A204.1 (cell line): ENCODE measurements at regions not wholly inside any gene's neighbourhood (a gene's known extent, or its start where the extent isn't known, plus 50 kb on each side); places are given as distances from the start of the nearest gene placed in this dataset.
"Not testable (repeated sequence)": the region's sequence is repeated elsewhere in the genome, so short reads cannot be mapped to it uniquely, and the experiment has no call there.

Source experiments
- FAIRE-seq: peaks from 2 replicates; lab custom pipeline; 2012; peaks lifted over from hg19 to GRCh38; lab: Jason Lieb, UNC

- no peak for FAIRE-seq
Measured at GRCh38 chr6:103017878-103018277, 1624.4 kb downstream of the GRIK2 start.

GRCh38 chr6:103011605-103012004 lies 1618.1 kb downstream of the GRIK2 start:
- no peak for FAIRE-seq

GRCh38 chr6:103002282-103002681 lies 1608.8 kb downstream of the GRIK2 start:
- no peak for FAIRE-seq

- FAIRE-seq: no peak
Measured at GRCh38 chr6:103001724-103002123, 1608.2 kb downstream of the GRIK2 start.

GRCh38 chr6:103000688-103001087 lies 1607.2 kb downstream of the GRIK2 start:
- no peak for FAIRE-seq

- FAIRE-seq: no peak
Measured at GRCh38 chr6:102995491-102995890, 1602.0 kb downstream of the GRIK2 start.

- FAIRE-seq: no peak
Measured at GRCh38 chr6:102994866-102995265, 1601.4 kb downstream of the GRIK2 start.

- no peak for FAIRE-seq
Measured at GRCh38 chr6:102986086-102986485, 1592.6 kb downstream of the GRIK2 start.

GRCh38 chr6:102984357-102984756 lies 1590.8 kb downstream of the GRIK2 start:
- no peak for FAIRE-seq

- no peak for FAIRE-seq
Measured at GRCh38 chr6:102981490-102982015, 1588.0 kb downstream of the GRIK2 start.

- no peak for FAIRE-seq
Measured at GRCh38 chr6:102980951-102981350, 1587.4 kb downstream of the GRIK2 start.

GRCh38 chr6:102961902-102962301 lies 1568.4 kb downstream of the GRIK2 start:
- no peak for FAIRE-seq

GRCh38 chr6:102950967-102951366 lies 1557.5 kb downstream of the GRIK2 start:
- FAIRE-seq: no peak

GRCh38 chr6:102944475-102944874 lies 1551.0 kb downstream of the GRIK2 start:
- FAIRE-seq: no peak

GRCh38 chr6:102942206-102942605 lies 1548.7 kb downstream of the GRIK2 start:
- no peak for FAIRE-seq

GRCh38 chr6:102936959-102937358 lies 1543.5 kb downstream of the GRIK2 start:
- FAIRE-seq: no peak

- no peak for FAIRE-seq
Measured at GRCh38 chr6:102928109-102928508, 1534.6 kb downstream of the GRIK2 start.

GRCh38 chr6:102918161-102918560 lies 1524.7 kb downstream of the GRIK2 start:
- FAIRE-seq: no peak

- no peak for FAIRE-seq
Measured at GRCh38 chr6:102911571-102911970, 1518.1 kb downstream of the GRIK2 start.

- not testable (repeated sequence) for FAIRE-seq
Measured at GRCh38 chr6:102910701-102911139, 1517.2 kb downstream of the GRIK2 start.

GRCh38 chr6:102907181-102907580 lies 1513.7 kb downstream of the GRIK2 start:
- no peak for FAIRE-seq

GRCh38 chr6:102902471-102902870 lies 1509.0 kb downstream of the GRIK2 start:
- FAIRE-seq: no peak

- no peak for FAIRE-seq
Measured at GRCh38 chr6:102895683-102896082, 1502.2 kb downstream of the GRIK2 start.

- no peak for FAIRE-seq
Measured at GRCh38 chr6:102885165-102885564, 1491.7 kb downstream of the GRIK2 start.
